ENCODE measurements at regions not wholly inside any gene's neighbourhood (a gene's known extent, or its start where the extent isn't known, plus 50 kb on each side); places are given as distances from the start of the nearest gene placed in this dataset.

GRCh38 chr4:108527723-108528122 lies 92.7 kb upstream of the RPL34 start:
- Histone ChIP-seq H3K36me3 (ENCODE audit: control insufficient read depth in 4 of 4, insufficient read depth in 4 of 4, low read length in 4 of 4) (no peaks in the 10 kb centered on the region), H3K27me3 (ENCODE audit: control insufficient read depth in 3 of 3, insufficient read depth in 3 of 3, low read length in 2 of 3) (no peaks in the 10 kb centered on the region), H3K27ac (ENCODE audit: low read depth in 1 of 2, low read length in 1 of 2) (no peak overlapping the region), H3K9ac (ENCODE audit: insufficient read depth in 1 of 2, low read length in 2 of 2) (no peak overlapping the region), H3K4me3 (no peak overlapping the region), H3K4me1 (ENCODE audit: control insufficient read depth in 5 of 5, insufficient read depth in 5 of 5, low read length in 5 of 5) (peaks cover 0 to 2% (median 0%) of the 10 kb centered on the region in 5 donors), H3K9me3 (ENCODE audit: control insufficient read depth in 4 of 4, insufficient read depth in 3 of 4, low read length in 3 of 4) (no peaks in the 10 kb centered on the region)
- TF ChIP-seq, protein P1, sequence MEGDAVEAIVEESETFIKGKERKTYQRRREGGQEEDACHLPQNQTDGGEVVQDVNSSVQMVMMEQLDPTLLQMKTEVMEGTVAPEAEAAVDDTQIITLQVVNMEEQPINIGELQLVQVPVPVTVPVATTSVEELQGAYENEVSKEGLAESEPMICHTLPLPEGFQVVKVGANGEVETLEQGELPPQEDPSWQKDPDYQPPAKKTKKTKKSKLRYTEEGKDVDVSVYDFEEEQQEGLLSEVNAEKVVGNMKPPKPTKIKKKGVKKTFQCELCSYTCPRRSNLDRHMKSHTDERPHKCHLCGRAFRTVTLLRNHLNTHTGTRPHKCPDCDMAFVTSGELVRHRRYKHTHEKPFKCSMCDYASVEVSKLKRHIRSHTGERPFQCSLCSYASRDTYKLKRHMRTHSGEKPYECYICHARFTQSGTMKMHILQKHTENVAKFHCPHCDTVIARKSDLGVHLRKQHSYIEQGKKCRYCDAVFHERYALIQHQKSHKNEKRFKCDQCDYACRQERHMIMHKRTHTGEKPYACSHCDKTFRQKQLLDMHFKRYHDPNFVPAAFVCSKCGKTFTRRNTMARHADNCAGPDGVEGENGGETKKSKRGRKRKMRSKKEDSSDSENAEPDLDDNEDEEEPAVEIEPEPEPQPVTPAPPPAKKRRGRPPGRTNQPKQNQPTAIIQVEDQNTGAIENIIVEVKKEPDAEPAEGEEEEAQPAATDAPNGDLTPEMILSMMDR (IDR thresholded peaks at IDR 0.05; ENCODE audit: control extremely low read depth, extremely low read depth) = no peak
- 28 to 52% methylated on average over 2 of the region's 2 CpGs for WGBS, 2 donors
- ATAC-seq (ENCODE audit: insufficient read depth, low FRiP score) (no peak), DNase-seq (no peak)

- 94 to 95% methylated on average over 1 of the region's 1 CpG for WGBS, 2 donors
Measured at GRCh38 chr4:108520807-108521206, 99.6 kb upstream of the RPL34 start.

DNA sequence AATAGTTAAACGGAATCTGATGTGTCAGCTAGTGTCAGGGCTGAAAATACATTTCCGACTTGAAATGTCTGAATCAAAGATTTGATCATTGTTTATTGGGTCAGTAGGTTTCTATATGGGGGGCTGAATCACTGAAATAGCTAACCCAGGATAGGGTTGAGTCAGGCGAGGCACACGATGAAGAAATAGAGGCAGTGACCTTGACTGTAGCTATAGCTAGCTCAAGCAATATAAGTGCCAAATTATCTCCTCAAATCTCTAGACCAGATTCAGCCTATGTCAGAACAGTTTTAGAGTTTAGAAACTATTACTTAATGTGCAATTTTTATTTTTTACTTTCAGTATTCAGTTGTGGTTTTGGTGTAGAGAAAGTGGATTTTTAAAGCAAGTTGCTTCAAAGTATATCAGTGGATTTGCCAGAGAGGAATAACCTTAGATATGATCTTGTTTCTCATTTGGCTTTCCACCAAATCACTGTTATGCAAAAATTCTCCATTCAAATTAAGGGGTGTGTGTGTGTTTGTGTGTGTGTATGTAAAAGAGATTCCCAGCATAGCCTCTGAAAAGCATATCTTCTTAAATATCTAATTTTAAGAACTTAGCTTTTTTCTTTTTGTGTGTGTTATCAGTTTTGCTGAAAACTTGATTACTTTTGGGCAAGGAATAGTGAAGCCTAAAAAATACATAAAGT lies 100.3 kb upstream of the RPL34 start:
- no peak overlapping the region for H3K9ac ChIP-seq (ENCODE audit: insufficient read depth in 1 of 2, low read length in 2 of 2)
- no peaks in the 10 kb centered on the region for H3K27me3 ChIP-seq (ENCODE audit: control insufficient read depth in 3 of 3, insufficient read depth in 3 of 3, low read length in 2 of 3)
- no peaks in the 10 kb centered on the region for H3K36me3 ChIP-seq (ENCODE audit: control insufficient read depth in 4 of 4, insufficient read depth in 4 of 4, low read length in 4 of 4)
- no peak overlapping the region for H3K4me3 ChIP-seq
- WGBS, 2 donors = 56 to 84% methylated on average over 4 of the region's 4 CpGs
- no peak for DNase-seq
- H3K4me1 ChIP-seq (ENCODE audit: control insufficient read depth in 5 of 5, insufficient read depth in 5 of 5, low read length in 5 of 5) = peaks cover 0 to 8% (median 0%) of the 10 kb centered on the region in 5 donors
- TF ChIP-seq, protein P1 (IDR thresholded peaks at IDR 0.05; ENCODE audit: control extremely low read depth, extremely low read depth) = no peak
- ATAC-seq (ENCODE audit: insufficient read depth, low FRiP score) = no peak
- H3K9me3 ChIP-seq (ENCODE audit: control insufficient read depth in 4 of 4, insufficient read depth in 3 of 4, low read length in 3 of 4) = no peaks in the 10 kb centered on the region
- H3K27ac ChIP-seq (ENCODE audit: low read depth in 1 of 2, low read length in 1 of 2) = no peak overlapping the region

More at GRCh38 chr4:108520807-108521206, 99.6 kb upstream of the RPL34 start:
- Histone ChIP-seq H3K4me3 (no peak overlapping the region), H3K4me1 (ENCODE audit: control insufficient read depth in 5 of 5, insufficient read depth in 5 of 5, low read length in 5 of 5) (peaks cover 0 to 8% (median 0%) of the 10 kb centered on the region in 5 donors), H3K9ac (ENCODE audit: insufficient read depth in 1 of 2, low read length in 2 of 2) (no peak overlapping the region), H3K36me3 (ENCODE audit: control insufficient read depth in 4 of 4, insufficient read depth in 4 of 4, low read length in 4 of 4) (no peaks in the 10 kb centered on the region), H3K27me3 (ENCODE audit: control insufficient read depth in 3 of 3, insufficient read depth in 3 of 3, low read length in 2 of 3) (no peaks in the 10 kb centered on the region), H3K9me3 (ENCODE audit: control insufficient read depth in 4 of 4, insufficient read depth in 3 of 4, low read length in 3 of 4) (no peaks in the 10 kb centered on the region), H3K27ac (ENCODE audit: low read depth in 1 of 2, low read length in 1 of 2) (no peak overlapping the region)
- ATAC-seq (ENCODE audit: insufficient read depth, low FRiP score) = no peak
- TF ChIP-seq, protein P1 (IDR thresholded peaks at IDR 0.05; ENCODE audit: control extremely low read depth, extremely low read depth) = no peak
- no peak for DNase-seq
